H9 (cell line): ENCODE measurements at regions not wholly inside any gene's neighbourhood (a gene's known extent, or its start where the extent isn't known, plus 50 kb on each side); places are given as distances from the start of the nearest gene placed in this dataset.

Experiments used
- DNase-seq: peaks from one replicate; pipeline ENCODE4 v3.0.0-alpha.2; 2017
- H2AFZ ChIP-seq: one replicate; pipeline ENCODE4 v1.6.1; 2013; ENCODE audit warnings: mild to moderate bottlenecking, low read length, control low read depth, moderate library complexity
- H2AK5ac ChIP-seq: 2 replicates; pipeline ENCODE4 v1.6.1; 2013; ENCODE audit warnings: low read length, control low read depth, mixed read lengths; ENCODE audit not compliant: insufficient read length
- H2BK120ac ChIP-seq: one replicate; pipeline ENCODE4 v1.6.1; 2013; ENCODE audit warnings: low read depth, mild to moderate bottlenecking, low read length, control low read depth, inconsistent platforms; ENCODE audit not compliant: poor library complexity, severe bottlenecking
- H2BK12ac ChIP-seq: 2 replicates; pipeline ENCODE4 v1.6.1; 2013; ENCODE audit warnings: low read length, control low read depth, mixed read lengths, low read depth; ENCODE audit not compliant: insufficient read length
- H2BK15ac ChIP-seq: 2 replicates; pipeline ENCODE4 v1.6.1; 2013; ENCODE audit warnings: low read depth, low read length, control low read depth
- H2BK20ac ChIP-seq: one replicate; pipeline ENCODE4 v1.6.1; 2013; ENCODE audit warnings: low read depth, mild to moderate bottlenecking, low read length, control low read depth, inconsistent platforms; ENCODE audit not compliant: poor library complexity, severe bottlenecking
- H2BK5ac ChIP-seq: 2 replicates; pipeline ENCODE4 v1.6.1; 2013; ENCODE audit warnings: low read length, control low read depth, mixed read lengths; ENCODE audit not compliant: insufficient read length
- H3K14ac ChIP-seq: 2 replicates; pipeline ENCODE4 v1.6.1; 2013; ENCODE audit warnings: low read length, control low read depth; ENCODE audit not compliant: insufficient read depth
- H3K18ac ChIP-seq: 2 replicates; pipeline ENCODE4 v1.6.1; 2013; ENCODE audit warnings: low read depth, mild to moderate bottlenecking, mixed read lengths, low read length, control low read depth; ENCODE audit not compliant: insufficient read length
- H3K23ac ChIP-seq: 2 replicates; pipeline ENCODE4 v1.6.1; 2013; ENCODE audit warnings: low read length, control low read depth, mixed read lengths, low read depth; ENCODE audit not compliant: insufficient read length
- H3K23me2 ChIP-seq: 2 replicates; pipeline ENCODE4 v1.6.1; 2013; ENCODE audit warnings: low read depth, mild to moderate bottlenecking, mixed read lengths, low read length, control low read depth; ENCODE audit not compliant: insufficient read length, poor library complexity, severe bottlenecking
- H3K27ac ChIP-seq: 2 replicates; pipeline ENCODE4 v1.5.1; 2013; ENCODE audit warnings: low read length, control low read depth, mixed read lengths, low read depth; ENCODE audit not compliant: insufficient read length
- H3K27me3 ChIP-seq: 2 replicates; pipeline ENCODE4 v1.6.1; 2013; ENCODE audit warnings: low read length, control low read depth, inconsistent platforms; ENCODE audit not compliant: insufficient read depth
- H3K4ac ChIP-seq: 2 replicates; pipeline ENCODE4 v1.6.1; 2013; ENCODE audit warnings: low read depth, mild to moderate bottlenecking, control low read depth, inconsistent platforms, low read length, moderate library complexity
- H3K4me1 ChIP-seq: 2 replicates; pipeline ENCODE4 v1.6.1; 2013; ENCODE audit warnings: low read length, control low read depth, inconsistent platforms; ENCODE audit not compliant: insufficient read depth
- H3K4me2 ChIP-seq: 2 replicates; pipeline ENCODE4 v1.6.1; 2013; ENCODE audit warnings: low read length, control low read depth, mixed read lengths; ENCODE audit not compliant: insufficient read length, insufficient read depth
- H3K56ac ChIP-seq: 2 replicates; pipeline ENCODE4 v1.6.1; 2013; ENCODE audit warnings: low read depth, mild to moderate bottlenecking, mixed read lengths, low read length, control low read depth; ENCODE audit not compliant: insufficient read length
- H3K79me1 ChIP-seq: 2 replicates; pipeline ENCODE4 v1.6.1; 2013; ENCODE audit warnings: low read depth, mild to moderate bottlenecking, moderate library complexity, low read length, control low read depth, inconsistent platforms; ENCODE audit not compliant: insufficient read depth, poor library complexity, severe bottlenecking
- H3K79me2 ChIP-seq: 2 replicates; pipeline ENCODE4 v1.6.1; 2013; ENCODE audit warnings: low read length, control low read depth, inconsistent platforms; ENCODE audit not compliant: insufficient read depth
- H3K9ac ChIP-seq: 2 replicates; pipeline ENCODE4 v1.6.1; 2013; ENCODE audit warnings: low read length, control low read depth, mixed read lengths; ENCODE audit not compliant: insufficient read length; ENCODE audit errors: extremely low read depth
- H3K9me3 ChIP-seq: one replicate; pipeline ENCODE4 v1.6.1; 2013; ENCODE audit warnings: low read depth, low read length, inconsistent platforms; ENCODE audit not compliant: control insufficient read depth
- H3T11ph ChIP-seq: one replicate; pipeline ENCODE4 v1.6.1; 2013; ENCODE audit warnings: mild to moderate bottlenecking, low read length, control low read depth, inconsistent platforms
- H4K20me1 ChIP-seq: one replicate; pipeline ENCODE4 v1.6.1; 2013; ENCODE audit not compliant: control insufficient read depth, insufficient read length, insufficient read depth
- H4K5ac ChIP-seq: 2 replicates; pipeline ENCODE4 v1.6.1; 2013; ENCODE audit warnings: low read depth, mild to moderate bottlenecking, mixed read lengths, low read length, control low read depth; ENCODE audit not compliant: insufficient read length
- H4K8ac ChIP-seq: replicated peaks from 2 replicates; pipeline ENCODE4 v1.6.1; 2013; ENCODE audit warnings: low read length, control low read depth, mixed read lengths, low read depth; ENCODE audit not compliant: insufficient read length
- H4K91ac ChIP-seq: 2 replicates; pipeline ENCODE4 v1.6.1; 2013; ENCODE audit warnings: low read depth, mild to moderate bottlenecking, moderate library complexity, mixed read lengths, low read length, control low read depth; ENCODE audit not compliant: insufficient read length
- H3K27ac Mint-ChIP-seq, 3 experiments: 2 replicates in 2 of 3; 3 replicates in 1 of 3; pipeline ENCODE4 v1.8.0; 2020 to 2021; ENCODE audit warnings: mixed read lengths in 3 of 3, mild to moderate bottlenecking in 1 of 3, moderate library complexity in 1 of 3
- H3K27me3 Mint-ChIP-seq: 2 replicates; pipeline ENCODE4 v1.8.0; 2021; ENCODE audit warnings: low read depth, mild to moderate bottlenecking, moderate library complexity, mixed read lengths
- H3K36me3 Mint-ChIP-seq, 3 experiments: 2 replicates in 2 of 3; 3 replicates in 1 of 3; pipeline ENCODE4 v1.8.0; 2020 to 2021; ENCODE audit warnings: low read depth in 3 of 3, mixed read lengths in 3 of 3; ENCODE audit not compliant: insufficient read depth in 1 of 3
- H3K4me1 Mint-ChIP-seq, 2 experiments: 2 replicates each; pipeline ENCODE4 v1.8.0; 2020; ENCODE audit warnings: mixed read lengths in 2 of 2
- H3K4me3 Mint-ChIP-seq, 2 experiments: 2 replicates in 1 of 2; 3 replicates in 1 of 2; pipeline ENCODE4 v1.8.0; 2020 to 2021; ENCODE audit warnings: mild to moderate bottlenecking in 2 of 2, mixed read lengths in 2 of 2, moderate library complexity in 1 of 2
- H3K9me3 Mint-ChIP-seq, 2 experiments: 2 replicates in 1 of 2; 3 replicates in 1 of 2; pipeline ENCODE4 v1.8.0; 2020; ENCODE audit warnings: mild to moderate bottlenecking in 2 of 2, mixed read lengths in 2 of 2, moderate library complexity in 1 of 2
- CTCF ChIP-seq: fragments of 200-600 bp; sonication (generic); conservative IDR thresholded peaks from 3 replicates; pipeline ENCODE4 v1.8.0; 2021; ENCODE audit warnings: antibody characterized with exemption, mild to moderate bottlenecking
- WGBS: extraction: QIAGEN DNeasy Blood & Tissue Kit; methylation state at CpG from one replicate; pipeline ENCODE4 v1.1.7; 2013; ENCODE audit warnings: missing lambda C conversion rate, low lambda C conversion rate, mixed read lengths; ENCODE audit not compliant: insufficient read length; ENCODE audit errors: extremely low coverage; 5-methylcytosine and 5-hydroxymethylcytosine counted together

- no peaks in the 10 kb centered on the region for H4K20me1 ChIP-seq
- H3K4me2 ChIP-seq: no peak overlapping the region
- no peak overlapping the region for H2BK12ac ChIP-seq
- H3K9me3 ChIP-seq: no peaks in the 10 kb centered on the region
- H3K4ac ChIP-seq: no peak overlapping the region
- no peak overlapping the region for H4K8ac ChIP-seq
- H2BK120ac ChIP-seq: no peak overlapping the region
- Mint-ChIP-seq H3K36me3 (no peaks in the 10 kb centered on the region), H3K27ac (no peak overlapping the region), H3K9me3 (no peaks in the 10 kb centered on the region), H3K4me3 (no peak overlapping the region), H3K27me3 (no peaks in the 10 kb centered on the region), H3K4me1 (no peaks in the 10 kb centered on the region)
- H2BK5ac ChIP-seq: no peak overlapping the region
- no peak overlapping the region for H3K27ac ChIP-seq
- no peaks in the 10 kb centered on the region for H3K4me1 ChIP-seq
- H3K9ac ChIP-seq: no peak overlapping the region
- H3K23me2 ChIP-seq: no peaks in the 10 kb centered on the region
- H3K23ac ChIP-seq: no peak overlapping the region
- no peak overlapping the region for H3K14ac ChIP-seq
- H3K79me1 ChIP-seq: no peaks in the 10 kb centered on the region
- H3K18ac ChIP-seq: no peak overlapping the region
- H3K27me3 ChIP-seq: no peaks in the 10 kb centered on the region
- DNase-seq: no peak
- H2BK15ac ChIP-seq: no peak overlapping the region
- H2AK5ac ChIP-seq: no peak overlapping the region
- no peak overlapping the region for H4K91ac ChIP-seq
- no peak overlapping the region for H3K56ac ChIP-seq
- H4K5ac ChIP-seq: no peak overlapping the region
- no CpG with 5 or more reads among the region's 4 CpGs for WGBS
- H2BK20ac ChIP-seq: no peak overlapping the region
- TF ChIP-seq CTCF: no peak
- no peaks in the 10 kb centered on the region for H3K79me2 ChIP-seq
- no peak overlapping the region for H2AFZ ChIP-seq
- no peak overlapping the region for H3T11ph ChIP-seq
Measured at GRCh38 chr3:165519687-165520086, 317.5 kb downstream of the BCHE start.
